ENCODE measurements at regions not wholly inside any gene's neighbourhood (a gene's known extent, or its start where the extent isn't known, plus 50 kb on each side); places are given as distances from the start of the nearest gene placed in this dataset.
"Not testable (repeated sequence)": the region's sequence is repeated elsewhere in the genome, so short reads cannot be mapped to it uniquely, and the experiment has no call there.

- DNase-seq: no peak
These were observed 326.6 kb upstream of the CITED2 start for GRCh38 chr6:139701003-139701402.

- DNase-seq: no peak
These were observed 325.5 kb upstream of the CITED2 start for GRCh38 chr6:139699911-139700310.

- DNase-seq: no peak
These were observed 324.9 kb upstream of the CITED2 start for GRCh38 chr6:139699335-139699734.

- no peak for DNase-seq
These were observed 324.2 kb upstream of the CITED2 start for GRCh38 chr6:139698526-139699176.

- not testable (repeated sequence) for DNase-seq
These were observed 323.4 kb upstream of the CITED2 start for GRCh38 chr6:139697856-139698255.

GRCh38 chr6:139696991-139697390 is 322.5 kb upstream of the CITED2 start:
- DNase-seq: not testable (repeated sequence)

- no peak for DNase-seq
These were observed 320.9 kb upstream of the CITED2 start for GRCh38 chr6:139695361-139695760.

GRCh38 chr6:139693735-139694134 is 319.3 kb upstream of the CITED2 start:
- no peak for DNase-seq

GRCh38 chr6:139690007-139690406 is 315.6 kb upstream of the CITED2 start:
- DNase-seq: no peak

- DNase-seq: no peak
These were observed 312.6 kb upstream of the CITED2 start for GRCh38 chr6:139687055-139687454.

- no peak for DNase-seq
These were observed 311.9 kb upstream of the CITED2 start for GRCh38 chr6:139686308-139686707.

GRCh38 chr6:139685009-139685408 is 310.6 kb upstream of the CITED2 start:
- DNase-seq: no peak

GRCh38 chr6:139680819-139681218 is 306.4 kb upstream of the CITED2 start:
- no peak for DNase-seq

- no peak for DNase-seq
These were observed 305.2 kb upstream of the CITED2 start for GRCh38 chr6:139679516-139680179.

- DNase-seq: no peak
These were observed 302.3 kb upstream of the CITED2 start for GRCh38 chr6:139676718-139677117.

- DNase-seq: no peak
These were observed 291.8 kb upstream of the CITED2 start for GRCh38 chr6:139666284-139666683.

- no peak for DNase-seq
These were observed 289.5 kb upstream of the CITED2 start for GRCh38 chr6:139663996-139664395.

- DNase-seq: no peak
These were observed 285.3 kb upstream of the CITED2 start for GRCh38 chr6:139659711-139660110.

GRCh38 chr6:139659196-139659595 is 284.7 kb upstream of the CITED2 start:
- DNase-seq: no peak

GRCh38 chr6:139657119-139657518 is 282.7 kb upstream of the CITED2 start:
- no peak for DNase-seq

- DNase-seq: no peak
These were observed 281.6 kb upstream of the CITED2 start for GRCh38 chr6:139655783-139656705.

- DNase-seq: no peak
These were observed 280.7 kb upstream of the CITED2 start for GRCh38 chr6:139654888-139655782.

- no peak for DNase-seq
These were observed 279.9 kb upstream of the CITED2 start for GRCh38 chr6:139654309-139654708.

Measured in activated CD8-positive, alpha-beta memory T cell treated with anti-CD3 and anti-CD28 coated beads for 24 hours (primary cell).